ENCODE measurements at regions not wholly inside any gene's neighbourhood (a gene's known extent, or its start where the extent isn't known, plus 50 kb on each side); places are given as distances from the start of the nearest gene placed in this dataset.

DNA sequence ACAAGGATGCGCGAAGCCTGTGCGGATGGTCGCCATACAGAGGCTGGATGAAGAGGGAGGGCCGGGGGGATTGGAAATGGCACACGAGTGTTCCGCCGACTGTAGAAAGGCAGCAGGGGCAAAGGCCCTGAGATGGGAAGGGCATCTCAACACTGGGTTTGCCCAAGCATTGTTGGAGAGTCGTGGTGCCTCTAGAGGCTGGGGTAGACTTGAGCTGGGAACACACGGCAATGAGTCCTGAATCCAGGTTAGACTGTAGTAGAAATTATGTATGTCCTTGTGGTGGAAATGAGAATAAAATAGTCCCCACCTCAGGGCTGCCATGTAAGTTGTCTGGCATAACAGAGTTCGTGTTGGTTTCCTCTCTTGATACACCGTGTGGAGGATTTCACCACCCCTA lies 83.8 kb upstream of the CCND2 start:
- TF ChIP-seq, protein P1, sequence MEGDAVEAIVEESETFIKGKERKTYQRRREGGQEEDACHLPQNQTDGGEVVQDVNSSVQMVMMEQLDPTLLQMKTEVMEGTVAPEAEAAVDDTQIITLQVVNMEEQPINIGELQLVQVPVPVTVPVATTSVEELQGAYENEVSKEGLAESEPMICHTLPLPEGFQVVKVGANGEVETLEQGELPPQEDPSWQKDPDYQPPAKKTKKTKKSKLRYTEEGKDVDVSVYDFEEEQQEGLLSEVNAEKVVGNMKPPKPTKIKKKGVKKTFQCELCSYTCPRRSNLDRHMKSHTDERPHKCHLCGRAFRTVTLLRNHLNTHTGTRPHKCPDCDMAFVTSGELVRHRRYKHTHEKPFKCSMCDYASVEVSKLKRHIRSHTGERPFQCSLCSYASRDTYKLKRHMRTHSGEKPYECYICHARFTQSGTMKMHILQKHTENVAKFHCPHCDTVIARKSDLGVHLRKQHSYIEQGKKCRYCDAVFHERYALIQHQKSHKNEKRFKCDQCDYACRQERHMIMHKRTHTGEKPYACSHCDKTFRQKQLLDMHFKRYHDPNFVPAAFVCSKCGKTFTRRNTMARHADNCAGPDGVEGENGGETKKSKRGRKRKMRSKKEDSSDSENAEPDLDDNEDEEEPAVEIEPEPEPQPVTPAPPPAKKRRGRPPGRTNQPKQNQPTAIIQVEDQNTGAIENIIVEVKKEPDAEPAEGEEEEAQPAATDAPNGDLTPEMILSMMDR (CRISPR knock-in tag; IDR thresholded peaks at IDR 0.05) = no peak
- TF ChIP-seq, protein P2, sequence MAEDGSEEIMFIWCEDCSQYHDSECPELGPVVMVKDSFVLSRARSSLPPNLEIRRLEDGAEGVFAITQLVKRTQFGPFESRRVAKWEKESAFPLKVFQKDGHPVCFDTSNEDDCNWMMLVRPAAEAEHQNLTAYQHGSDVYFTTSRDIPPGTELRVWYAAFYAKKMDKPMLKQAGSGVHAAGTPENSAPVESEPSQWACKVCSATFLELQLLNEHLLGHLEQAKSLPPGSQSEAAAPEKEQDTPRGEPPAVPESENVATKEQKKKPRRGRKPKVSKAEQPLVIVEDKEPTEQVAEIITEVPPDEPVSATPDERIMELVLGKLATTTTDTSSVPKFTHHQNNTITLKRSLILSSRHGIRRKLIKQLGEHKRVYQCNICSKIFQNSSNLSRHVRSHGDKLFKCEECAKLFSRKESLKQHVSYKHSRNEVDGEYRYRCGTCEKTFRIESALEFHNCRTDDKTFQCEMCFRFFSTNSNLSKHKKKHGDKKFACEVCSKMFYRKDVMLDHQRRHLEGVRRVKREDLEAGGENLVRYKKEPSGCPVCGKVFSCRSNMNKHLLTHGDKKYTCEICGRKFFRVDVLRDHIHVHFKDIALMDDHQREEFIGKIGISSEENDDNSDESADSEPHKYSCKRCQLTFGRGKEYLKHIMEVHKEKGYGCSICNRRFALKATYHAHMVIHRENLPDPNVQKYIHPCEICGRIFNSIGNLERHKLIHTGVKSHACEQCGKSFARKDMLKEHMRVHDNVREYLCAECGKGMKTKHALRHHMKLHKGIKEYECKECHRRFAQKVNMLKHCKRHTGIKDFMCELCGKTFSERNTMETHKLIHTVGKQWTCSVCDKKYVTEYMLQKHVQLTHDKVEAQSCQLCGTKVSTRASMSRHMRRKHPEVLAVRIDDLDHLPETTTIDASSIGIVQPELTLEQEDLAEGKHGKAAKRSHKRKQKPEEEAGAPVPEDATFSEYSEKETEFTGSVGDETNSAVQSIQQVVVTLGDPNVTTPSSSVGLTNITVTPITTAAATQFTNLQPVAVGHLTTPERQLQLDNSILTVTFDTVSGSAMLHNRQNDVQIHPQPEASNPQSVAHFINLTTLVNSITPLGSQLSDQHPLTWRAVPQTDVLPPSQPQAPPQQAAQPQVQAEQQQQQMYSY (CRISPR knock-in tag; IDR thresholded peaks at IDR 0.05) = no peak
- TF ChIP-seq JUND (CRISPR knock-in tag; IDR thresholded peaks at IDR 0.05) = no peak
- TF ChIP-seq, protein P3, sequence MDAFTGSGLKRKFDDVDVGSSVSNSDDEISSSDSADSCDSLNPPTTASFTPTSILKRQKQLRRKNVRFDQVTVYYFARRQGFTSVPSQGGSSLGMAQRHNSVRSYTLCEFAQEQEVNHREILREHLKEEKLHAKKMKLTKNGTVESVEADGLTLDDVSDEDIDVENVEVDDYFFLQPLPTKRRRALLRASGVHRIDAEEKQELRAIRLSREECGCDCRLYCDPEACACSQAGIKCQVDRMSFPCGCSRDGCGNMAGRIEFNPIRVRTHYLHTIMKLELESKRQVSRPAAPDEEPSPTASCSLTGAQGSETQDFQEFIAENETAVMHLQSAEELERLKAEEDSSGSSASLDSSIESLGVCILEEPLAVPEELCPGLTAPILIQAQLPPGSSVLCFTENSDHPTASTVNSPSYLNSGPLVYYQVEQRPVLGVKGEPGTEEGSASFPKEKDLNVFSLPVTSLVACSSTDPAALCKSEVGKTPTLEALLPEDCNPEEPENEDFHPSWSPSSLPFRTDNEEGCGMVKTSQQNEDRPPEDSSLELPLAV (CRISPR knock-in tag; conservative IDR thresholded peaks at IDR 0.05; ENCODE audit: low read depth) = no peak
- TF ChIP-seq, protein P4, sequence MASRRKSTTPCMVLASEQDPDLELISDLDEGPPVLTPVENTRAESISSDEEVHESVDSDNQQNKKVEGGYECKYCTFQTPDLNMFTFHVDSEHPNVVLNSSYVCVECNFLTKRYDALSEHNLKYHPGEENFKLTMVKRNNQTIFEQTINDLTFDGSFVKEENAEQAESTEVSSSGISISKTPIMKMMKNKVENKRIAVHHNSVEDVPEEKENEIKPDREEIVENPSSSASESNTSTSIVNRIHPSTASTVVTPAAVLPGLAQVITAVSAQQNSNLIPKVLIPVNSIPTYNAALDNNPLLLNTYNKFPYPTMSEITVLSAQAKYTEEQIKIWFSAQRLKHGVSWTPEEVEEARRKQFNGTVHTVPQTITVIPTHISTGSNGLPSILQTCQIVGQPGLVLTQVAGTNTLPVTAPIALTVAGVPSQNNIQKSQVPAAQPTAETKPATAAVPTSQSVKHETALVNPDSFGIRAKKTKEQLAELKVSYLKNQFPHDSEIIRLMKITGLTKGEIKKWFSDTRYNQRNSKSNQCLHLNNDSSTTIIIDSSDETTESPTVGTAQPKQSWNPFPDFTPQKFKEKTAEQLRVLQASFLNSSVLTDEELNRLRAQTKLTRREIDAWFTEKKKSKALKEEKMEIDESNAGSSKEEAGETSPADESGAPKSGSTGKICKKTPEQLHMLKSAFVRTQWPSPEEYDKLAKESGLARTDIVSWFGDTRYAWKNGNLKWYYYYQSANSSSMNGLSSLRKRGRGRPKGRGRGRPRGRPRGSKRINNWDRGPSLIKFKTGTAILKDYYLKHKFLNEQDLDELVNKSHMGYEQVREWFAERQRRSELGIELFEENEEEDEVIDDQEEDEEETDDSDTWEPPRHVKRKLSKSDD (CRISPR knock-in tag; IDR thresholded peaks at IDR 0.05; ENCODE audit: low read depth) = no peak
- TF ChIP-seq EP300 (IDR thresholded peaks at IDR 0.05; ENCODE audit: low read depth in 2 of 2, low read length in 2 of 2) = no peak
- TF ChIP-seq EP300 (CRISPR knock-in tag; IDR thresholded peaks at IDR 0.05; ENCODE audit: borderline replicate concordance) = no peak
- TF ChIP-seq HOXA5 (CRISPR knock-in tag; IDR thresholded peaks at IDR 0.05) = no peak
- TF ChIP-seq ZNF274 (CRISPR knock-in tag; IDR thresholded peaks at IDR 0.05) = no peak
- TF ChIP-seq KDM5B (CRISPR knock-in tag; IDR thresholded peaks at IDR 0.05; ENCODE audit: borderline replicate concordance) = no peak
- TF ChIP-seq SMC3 (IDR thresholded peaks at IDR 0.05; ENCODE audit: low read length) = no peak
- TF ChIP-seq STAT5B (CRISPR knock-in tag; IDR thresholded peaks at IDR 0.05) = no peak
- no peak for TF ChIP-seq ZNF556 (CRISPR knock-in tag; IDR thresholded peaks at IDR 0.05; ENCODE audit: borderline replicate concordance)
- TF ChIP-seq, protein P5, sequence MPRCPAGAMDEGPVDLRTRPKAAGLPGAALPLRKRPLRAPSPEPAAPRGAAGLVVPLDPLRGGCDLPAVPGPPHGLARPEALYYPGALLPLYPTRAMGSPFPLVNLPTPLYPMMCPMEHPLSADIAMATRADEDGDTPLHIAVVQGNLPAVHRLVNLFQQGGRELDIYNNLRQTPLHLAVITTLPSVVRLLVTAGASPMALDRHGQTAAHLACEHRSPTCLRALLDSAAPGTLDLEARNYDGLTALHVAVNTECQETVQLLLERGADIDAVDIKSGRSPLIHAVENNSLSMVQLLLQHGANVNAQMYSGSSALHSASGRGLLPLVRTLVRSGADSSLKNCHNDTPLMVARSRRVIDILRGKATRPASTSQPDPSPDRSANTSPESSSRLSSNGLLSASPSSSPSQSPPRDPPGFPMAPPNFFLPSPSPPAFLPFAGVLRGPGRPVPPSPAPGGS (CRISPR knock-in tag; IDR thresholded peaks at IDR 0.05) = no peak
- TF ChIP-seq DNMT1 (CRISPR knock-in tag; IDR thresholded peaks at IDR 0.05) = no peak
